GM19468 (cell line): ENCODE measurements at regions not wholly inside any gene's neighbourhood (a gene's known extent, or its start where the extent isn't known, plus 50 kb on each side); places are given as distances from the start of the nearest gene placed in this dataset.

ENCODE experiments used
- ATAC-seq: cut with Tn5 transposase; IDR thresholded peaks from one replicate; pipeline ENCODE4 v1.9.1; 2021; ENCODE audit warnings: mild to moderate bottlenecking, moderate library complexity, moderate number of reproducible peaks; ENCODE audit not compliant: unreplicated experiment; ENCODE audit errors: extremely low read depth

GRCh38 chr1:60173729-60174505 lies 100.3 kb upstream of the C1orf87 start:
- ATAC-seq: no peak

- ATAC-seq: no peak
Observed at GRCh38 chr1:60173006-60173405, 99.4 kb upstream of the C1orf87 start.

GRCh38 chr1:60171801-60172200 lies 98.2 kb upstream of the C1orf87 start:
- no peak for ATAC-seq

- ATAC-seq: no peak
Observed at GRCh38 chr1:60170709-60171108, 97.1 kb upstream of the C1orf87 start.

- ATAC-seq: no peak
Observed at GRCh38 chr1:60169206-60169605, 95.6 kb upstream of the C1orf87 start.

GRCh38 chr1:60162936-60163335 lies 89.4 kb upstream of the C1orf87 start:
- ATAC-seq: no peak

GRCh38 chr1:60160141-60160540 lies 86.6 kb upstream of the C1orf87 start:
- ATAC-seq: no peak

GRCh38 chr1:60156371-60156770 lies 82.8 kb upstream of the C1orf87 start:
- no peak for ATAC-seq

- ATAC-seq: no peak
Observed at GRCh38 chr1:60153961-60154360, 80.4 kb upstream of the C1orf87 start.

- ATAC-seq: no peak
Observed at GRCh38 chr1:60152891-60153290, 79.3 kb upstream of the C1orf87 start.

- no peak for ATAC-seq
Observed at GRCh38 chr1:60151311-60151710, 77.7 kb upstream of the C1orf87 start.

- ATAC-seq: no peak
Observed at GRCh38 chr1:60149251-60149650, 75.7 kb upstream of the C1orf87 start.

- ATAC-seq: no peak
Observed at GRCh38 chr1:60146884-60147283, 73.3 kb upstream of the C1orf87 start.

- ATAC-seq: no peak
Observed at GRCh38 chr1:60145771-60146170, 72.2 kb upstream of the C1orf87 start.

- ATAC-seq: no peak
Observed at GRCh38 chr1:60141743-60142142, 68.2 kb upstream of the C1orf87 start.

GRCh38 chr1:60141276-60141675 lies 67.7 kb upstream of the C1orf87 start:
- ATAC-seq: no peak

GRCh38 chr1:60137406-60137805 lies 63.8 kb upstream of the C1orf87 start:
- ATAC-seq: no peak

GRCh38 chr1:60136395-60136794 lies 62.8 kb upstream of the C1orf87 start:
- no peak for ATAC-seq

- ATAC-seq: no peak
Observed at GRCh38 chr1:60134716-60135115, 61.1 kb upstream of the C1orf87 start.

- no peak for ATAC-seq
Observed at GRCh38 chr1:60133848-60134247, 60.3 kb upstream of the C1orf87 start.

- ATAC-seq: no peak
Observed at GRCh38 chr1:60133000-60133673, 59.6 kb upstream of the C1orf87 start.

GRCh38 chr1:60132108-60132507 lies 58.5 kb upstream of the C1orf87 start:
- no peak for ATAC-seq
